CD1c-positive myeloid dendritic cell (primary cell): ENCODE measurements at regions not wholly inside any gene's neighbourhood (a gene's known extent, or its start where the extent isn't known, plus 50 kb on each side); places are given as distances from the start of the nearest gene placed in this dataset.
"Not testable (repeated sequence)": the region's sequence is repeated elsewhere in the genome, so short reads cannot be mapped to it uniquely, and the experiment has no call there.

Experiments used
- DNase-seq: peaks from one replicate; pipeline ENCODE4 v3.0.0-alpha.2; 2016; ENCODE audit errors: extremely low spot score

DNA sequence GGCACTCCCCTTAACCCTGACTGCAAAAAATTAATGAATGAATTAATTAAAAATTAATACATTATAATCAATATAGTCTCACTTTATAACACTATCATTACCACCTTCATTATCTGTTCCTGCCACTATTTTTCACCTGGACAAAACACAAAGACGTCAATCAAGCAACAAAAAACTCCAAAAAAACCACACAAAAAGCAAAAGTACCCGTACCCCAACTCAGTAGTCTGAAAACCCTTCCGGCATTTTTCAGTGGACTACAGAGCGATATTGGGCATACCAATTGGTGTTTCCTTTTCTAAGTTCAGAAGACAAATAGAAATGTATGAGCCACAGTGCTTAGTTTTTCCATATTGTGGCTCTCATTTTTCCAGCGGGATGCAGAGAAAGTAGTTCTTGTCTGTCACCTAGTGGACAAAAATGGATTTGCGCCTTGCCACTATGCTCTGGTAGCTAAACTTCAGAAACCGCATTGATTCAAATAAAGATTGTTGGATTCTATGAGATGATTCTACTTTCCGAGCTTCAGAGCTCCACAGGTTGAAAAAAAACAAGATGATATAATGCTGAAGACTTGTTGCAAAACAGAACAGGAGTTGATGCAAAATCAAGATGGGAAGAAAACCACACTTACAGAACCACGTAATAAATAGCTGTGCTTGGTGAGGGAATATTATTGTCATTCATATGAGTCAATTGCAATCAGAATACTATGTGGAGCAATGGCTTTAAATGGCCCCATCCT is 50.6 kb upstream of the ITGB1 start:
- peak; percentile 82 for DNase-seq

DNA sequence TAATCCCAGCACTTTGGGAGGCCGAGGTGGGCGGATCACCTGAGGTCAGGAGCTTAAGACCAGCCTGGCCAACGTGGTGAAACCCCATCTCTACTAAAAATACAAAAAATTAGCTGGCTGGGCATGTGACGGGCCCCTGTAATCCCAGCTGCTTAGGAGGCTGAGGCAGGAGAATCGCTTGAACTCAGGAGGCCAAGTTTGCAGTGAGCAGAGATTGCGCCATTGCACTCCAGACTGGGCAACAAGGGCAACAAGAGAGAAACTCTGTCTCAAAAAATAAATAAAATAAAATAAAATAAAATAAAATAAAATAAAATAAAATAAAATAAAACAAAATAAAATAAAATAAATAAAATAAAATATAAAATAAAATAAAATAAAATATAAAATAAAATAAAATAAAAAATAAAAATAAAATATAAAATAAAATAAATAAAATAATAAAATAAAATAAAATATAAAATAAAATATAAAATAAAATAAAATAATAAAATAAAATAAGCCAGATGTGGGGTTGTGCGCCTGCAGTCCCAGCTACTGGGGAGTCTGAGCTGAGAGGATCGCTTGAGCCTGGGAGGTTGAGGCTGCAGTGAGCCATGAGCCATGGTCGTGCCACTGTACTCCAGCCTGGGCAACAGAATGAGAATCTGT is 49.8 kb upstream of the ITGB1 start:
- not testable (repeated sequence) for DNase-seq
